Upper lobe of left lung (tissue), 4 donors: ENCODE measurements at regions not wholly inside any gene's neighbourhood (a gene's known extent, or its start where the extent isn't known, plus 50 kb on each side); places are given as distances from the start of the nearest gene placed in this dataset.

Experiments used
- CTCF ChIP-seq, 6 experiments: fragments of 450-650 bp in 4 of 6; fragments of 200-600 bp in 2 of 6; sonication (generic) in 2 of 6; IDR thresholded peaks; one replicate each; pipeline ENCODE4 v1.5.1; 2016 to 2019; ENCODE audit warnings: antibody characterized with exemption in 6 of 6
- EP300 ChIP-seq, 4 donors: sonication (generic); formaldehyde crosslinking; IDR thresholded peaks; one replicate each; pipeline ENCODE4 v1.5.1; 2017; ENCODE audit warnings: antibody characterized with exemption in 4 of 4, control low read depth in 2 of 4
- POLR2A ChIP-seq, 4 donors: fragments of 450-650 bp; IDR thresholded peaks; one replicate each; pipeline ENCODE4 v1.5.1; 2016 to 2017; ENCODE audit warnings: antibody characterized with exemption in 4 of 4, mild to moderate bottlenecking in 2 of 4
- POLR2AphosphoS5 ChIP-seq, 2 donors: sonication (generic); formaldehyde crosslinking; IDR thresholded peaks; one replicate each; pipeline ENCODE4 v1.5.1; 2017; ENCODE audit warnings: antibody characterized with exemption in 2 of 2

DNA sequence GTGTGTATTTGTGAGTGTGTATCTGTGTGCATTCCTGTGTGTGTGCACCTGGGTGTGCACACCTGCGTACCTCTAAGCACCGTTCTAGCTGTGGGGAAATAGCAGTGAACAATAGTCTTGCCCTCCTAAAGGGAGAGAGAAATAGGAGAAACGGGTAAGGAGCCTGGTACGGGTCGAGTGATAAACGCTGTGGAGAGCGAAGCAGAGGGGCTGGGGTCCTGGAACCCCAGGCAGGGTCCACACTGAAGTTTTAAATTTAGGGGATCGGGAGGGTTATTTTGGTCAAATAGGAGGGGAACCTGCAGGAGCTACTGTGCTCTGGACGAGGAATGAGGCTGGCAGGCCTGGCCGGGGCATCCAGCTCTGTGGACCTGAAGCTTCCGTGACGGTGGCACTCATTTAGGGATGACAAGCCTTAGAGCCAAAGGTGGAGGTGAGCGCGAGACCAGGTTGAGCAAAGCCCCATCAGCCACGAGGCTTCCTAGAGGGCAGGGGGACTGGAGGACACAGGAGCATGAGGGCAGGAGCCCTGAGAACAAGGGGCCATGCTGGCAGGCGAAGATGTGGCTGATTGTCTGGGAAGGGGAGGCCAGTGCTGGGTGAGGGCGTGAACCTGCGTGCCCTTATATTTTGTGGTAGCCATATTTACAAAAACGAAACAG is 188.0 kb downstream of the RTP5 start:
- TF ChIP-seq CTCF (IDR thresholded peaks at IDR 0.05) (no peak), POLR2AphosphoS5 (IDR thresholded peaks at IDR 0.05) (no peak), POLR2A (IDR thresholded peaks at IDR 0.05) (no peak), EP300 (IDR thresholded peaks at IDR 0.05) (no peak)
